SK-N-SH (cell line): ENCODE measurements at regions not wholly inside any gene's neighbourhood (a gene's known extent, or its start where the extent isn't known, plus 50 kb on each side); places are given as distances from the start of the nearest gene placed in this dataset.

Experiments
- GABPA ChIP-seq: IDR thresholded peaks from 2 replicates; pipeline ENCODE4 v1.4.0; 2012; ENCODE audit warnings: low read depth, mild to moderate bottlenecking
- POLR2AphosphoS5 ChIP-seq: IDR thresholded peaks from 2 replicates; pipeline ENCODE4 v1.6.1; 2012; ENCODE audit warnings: low read depth, low read length
- RAD21 ChIP-seq: IDR thresholded peaks from 2 replicates; pipeline ENCODE4 v1.6.1; 2012; ENCODE audit warnings: mild to moderate bottlenecking, low read length
- SIN3A ChIP-seq: IDR thresholded peaks from 2 replicates; pipeline ENCODE4 v1.6.1; 2012; ENCODE audit warnings: low read depth, mild to moderate bottlenecking, low read length, moderate library complexity, borderline replicate concordance
- TF ChIP-seq, protein P1 (sequence below): IDR thresholded peaks from 2 replicates; pipeline ENCODE4 v1.4.0; 2012; ENCODE audit warnings: low read depth, borderline replicate concordance
- TF ChIP-seq, protein P2 (sequence below): fragments of 200-600 bp; sonication (generic); IDR thresholded peaks from 2 replicates; pipeline ENCODE4 v1.6.1; 2017; ENCODE audit warnings: antibody characterized with exemption, mild to moderate bottlenecking, moderate library complexity

DNA sequence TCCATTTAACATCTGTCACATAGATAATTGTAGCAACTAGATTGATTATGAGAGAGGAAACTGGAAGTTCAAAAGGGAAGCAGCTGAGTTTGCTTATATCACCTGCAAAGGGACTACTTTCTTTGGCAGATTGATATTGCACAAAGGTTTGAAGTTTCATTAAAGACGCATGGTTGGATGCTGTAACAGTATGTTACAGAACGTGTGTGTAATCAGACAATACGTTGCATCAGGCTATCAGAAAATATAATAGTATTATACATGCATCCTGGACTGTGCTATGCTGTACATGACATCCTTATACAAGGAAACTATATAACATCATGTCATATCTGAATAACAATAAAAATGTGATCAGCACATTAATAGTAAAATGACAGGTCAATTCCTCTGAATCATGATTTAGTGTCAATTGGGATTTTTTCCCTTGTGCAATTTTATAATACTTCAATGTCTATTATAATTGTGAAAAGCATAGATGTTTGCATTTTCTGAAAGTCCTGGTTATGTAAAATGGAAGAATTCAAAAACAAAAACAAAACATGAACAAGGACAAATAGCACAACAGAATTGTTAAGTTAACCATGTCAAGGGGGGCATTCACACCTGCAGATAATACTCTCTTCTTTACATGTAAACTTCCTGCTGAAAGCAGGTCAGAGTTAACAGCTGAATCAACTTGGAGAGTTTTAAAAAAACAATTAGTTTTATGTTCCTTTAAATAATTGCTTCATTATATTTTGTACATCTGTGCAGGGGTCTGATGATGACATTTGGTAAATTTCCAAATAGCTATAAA, 283.2 kb upstream of the KCNH8 start:
- no peak for TF ChIP-seq GABPA
- no peak for TF ChIP-seq RAD21
- TF ChIP-seq SIN3A = no peak
- no peak for TF ChIP-seq POLR2AphosphoS5
- TF ChIP-seq, protein P1, sequence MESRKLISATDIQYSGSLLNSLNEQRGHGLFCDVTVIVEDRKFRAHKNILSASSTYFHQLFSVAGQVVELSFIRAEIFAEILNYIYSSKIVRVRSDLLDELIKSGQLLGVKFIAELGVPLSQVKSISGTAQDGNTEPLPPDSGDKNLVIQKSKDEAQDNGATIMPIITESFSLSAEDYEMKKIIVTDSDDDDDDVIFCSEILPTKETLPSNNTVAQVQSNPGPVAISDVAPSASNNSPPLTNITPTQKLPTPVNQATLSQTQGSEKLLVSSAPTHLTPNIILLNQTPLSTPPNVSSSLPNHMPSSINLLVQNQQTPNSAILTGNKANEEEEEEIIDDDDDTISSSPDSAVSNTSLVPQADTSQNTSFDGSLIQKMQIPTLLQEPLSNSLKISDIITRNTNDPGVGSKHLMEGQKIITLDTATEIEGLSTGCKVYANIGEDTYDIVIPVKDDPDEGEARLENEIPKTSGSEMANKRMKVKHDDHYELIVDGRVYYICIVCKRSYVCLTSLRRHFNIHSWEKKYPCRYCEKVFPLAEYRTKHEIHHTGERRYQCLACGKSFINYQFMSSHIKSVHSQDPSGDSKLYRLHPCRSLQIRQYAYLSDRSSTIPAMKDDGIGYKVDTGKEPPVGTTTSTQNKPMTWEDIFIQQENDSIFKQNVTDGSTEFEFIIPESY = no peak
- TF ChIP-seq, protein P2, sequence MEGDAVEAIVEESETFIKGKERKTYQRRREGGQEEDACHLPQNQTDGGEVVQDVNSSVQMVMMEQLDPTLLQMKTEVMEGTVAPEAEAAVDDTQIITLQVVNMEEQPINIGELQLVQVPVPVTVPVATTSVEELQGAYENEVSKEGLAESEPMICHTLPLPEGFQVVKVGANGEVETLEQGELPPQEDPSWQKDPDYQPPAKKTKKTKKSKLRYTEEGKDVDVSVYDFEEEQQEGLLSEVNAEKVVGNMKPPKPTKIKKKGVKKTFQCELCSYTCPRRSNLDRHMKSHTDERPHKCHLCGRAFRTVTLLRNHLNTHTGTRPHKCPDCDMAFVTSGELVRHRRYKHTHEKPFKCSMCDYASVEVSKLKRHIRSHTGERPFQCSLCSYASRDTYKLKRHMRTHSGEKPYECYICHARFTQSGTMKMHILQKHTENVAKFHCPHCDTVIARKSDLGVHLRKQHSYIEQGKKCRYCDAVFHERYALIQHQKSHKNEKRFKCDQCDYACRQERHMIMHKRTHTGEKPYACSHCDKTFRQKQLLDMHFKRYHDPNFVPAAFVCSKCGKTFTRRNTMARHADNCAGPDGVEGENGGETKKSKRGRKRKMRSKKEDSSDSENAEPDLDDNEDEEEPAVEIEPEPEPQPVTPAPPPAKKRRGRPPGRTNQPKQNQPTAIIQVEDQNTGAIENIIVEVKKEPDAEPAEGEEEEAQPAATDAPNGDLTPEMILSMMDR = no peak
